Esophagus mucosa (tissue), 1 donor: ENCODE measurements at regions not wholly inside any gene's neighbourhood (a gene's known extent, or its start where the extent isn't known, plus 50 kb on each side); places are given as distances from the start of the nearest gene placed in this dataset.

Experiments
- ATAC-seq: fragments of 200-7000 bp; cut with Tn5 transposase; one replicate; pipeline ENCODE4 v1.9.1; 2020
- donor health status: DM: yes; HTN: yes; CAD: no.

DNA sequence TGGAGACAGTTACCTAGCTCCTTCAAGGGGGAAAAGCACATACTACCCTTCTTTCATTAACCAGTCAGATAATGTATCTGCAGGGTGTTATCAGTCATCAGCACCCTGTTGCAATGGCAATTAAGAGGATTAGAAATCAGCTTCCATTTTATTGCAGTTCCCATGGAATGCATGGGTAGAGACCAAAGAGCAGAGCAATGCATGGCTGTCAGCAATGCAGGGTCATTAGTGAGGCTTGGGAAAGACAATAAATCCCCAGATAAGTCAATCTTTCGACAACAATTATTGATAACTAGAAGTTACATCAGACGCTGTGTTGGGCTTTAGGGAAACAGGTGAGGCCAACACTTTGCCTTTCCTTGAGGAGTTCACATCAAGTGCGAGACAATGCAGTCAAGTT lies 150.9 kb downstream of the MAFB start:
- ATAC-seq = no peak

DNA sequence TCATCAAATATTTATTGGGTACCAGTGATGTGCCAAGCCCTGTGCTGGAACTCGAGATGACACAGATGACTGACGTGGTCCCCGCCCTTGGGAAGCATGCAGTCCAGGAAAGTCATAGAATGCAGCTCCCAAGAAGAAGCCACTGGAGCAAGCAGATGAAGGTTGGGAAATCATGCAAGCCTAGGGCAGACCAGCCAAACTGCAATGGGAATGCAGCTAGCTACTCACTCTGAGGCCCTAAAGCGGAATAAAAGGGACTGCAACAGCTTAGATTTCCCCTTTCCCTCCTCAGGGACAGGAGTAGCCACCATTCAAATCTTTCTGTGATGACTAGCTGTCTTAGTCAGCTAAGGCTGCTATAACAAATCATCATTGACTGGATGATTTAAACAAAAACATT lies 152.2 kb downstream of the MAFB start:
- peak; percentile 56 for ATAC-seq

DNA sequence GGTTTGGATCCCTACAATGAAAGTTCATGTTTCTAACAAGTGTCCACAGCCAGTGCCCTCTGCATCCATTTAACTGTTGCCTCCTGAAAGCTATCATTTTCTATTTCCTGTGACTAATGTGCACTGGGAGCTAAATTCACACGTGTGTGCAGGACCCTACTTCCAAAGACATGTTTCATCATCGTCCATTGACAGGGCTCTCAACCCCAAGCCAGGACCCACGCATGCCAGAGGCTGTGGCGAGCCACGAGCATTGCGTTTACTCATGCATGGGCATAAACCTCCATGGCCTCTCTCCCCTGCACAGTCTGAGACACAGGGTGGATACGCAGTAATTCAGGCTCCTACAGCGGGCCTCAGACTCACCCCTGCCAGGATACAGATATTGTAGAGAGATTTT lies 153.2 kb downstream of the MAFB start:
- no peak for ATAC-seq

DNA sequence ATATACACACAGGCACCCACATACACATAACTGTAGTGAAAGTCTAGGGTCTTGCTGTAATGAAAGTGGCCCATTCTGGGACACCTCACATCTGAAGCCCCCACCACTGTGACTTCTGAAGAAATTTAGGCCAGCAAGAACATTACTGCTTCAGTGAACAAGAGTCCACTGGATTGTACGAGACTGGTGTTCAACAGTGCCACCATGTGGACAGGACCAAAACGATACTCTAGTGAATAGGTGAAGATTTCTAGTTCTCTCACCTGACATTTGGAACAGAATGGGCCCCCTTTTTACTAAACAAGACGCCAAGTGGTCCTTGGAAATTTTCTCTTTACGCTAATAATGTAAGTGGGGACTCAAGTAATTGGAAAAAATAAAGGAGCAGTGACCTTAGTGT lies 156.9 kb downstream of the MAFB start:
- ATAC-seq = no peak

DNA sequence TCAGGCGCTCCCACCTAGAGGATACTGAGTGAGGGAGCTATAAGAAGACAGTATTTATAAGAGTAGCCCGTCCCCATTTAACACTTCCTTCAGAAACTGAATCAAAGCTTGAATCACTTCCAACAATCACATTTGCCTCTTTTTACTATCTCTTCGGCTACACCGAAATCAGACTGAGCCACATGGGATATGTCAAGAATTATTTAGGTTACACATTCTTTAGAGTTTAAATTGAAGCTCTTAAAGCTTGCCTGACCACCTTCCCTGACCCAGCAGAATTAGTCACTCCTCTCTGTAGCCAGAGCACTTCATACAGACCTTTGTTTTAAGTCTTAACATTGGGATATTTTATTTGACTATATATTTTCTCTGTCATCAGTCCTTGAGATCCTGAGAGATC lies 163.7 kb downstream of the MAFB start:
- ATAC-seq = no peak

DNA sequence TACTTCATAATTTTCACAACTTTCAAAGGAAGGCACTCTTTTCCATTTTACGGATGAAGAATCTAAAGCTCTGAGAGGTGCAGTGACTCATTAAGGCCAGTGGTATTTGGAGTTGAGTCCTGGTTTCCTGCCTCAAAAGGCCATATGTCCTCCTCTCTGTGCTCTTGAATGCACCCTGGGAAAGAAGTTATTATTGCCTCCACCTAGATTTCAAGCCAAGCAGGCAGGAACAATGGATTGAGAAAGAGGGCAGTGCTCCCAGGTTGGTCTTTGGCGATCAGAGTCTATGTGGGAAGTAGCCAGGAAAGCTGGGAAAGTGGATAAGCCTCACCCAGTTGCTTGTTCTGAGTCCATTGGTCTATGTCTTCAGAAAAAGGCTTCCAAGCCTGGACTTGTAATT lies 165.0 kb downstream of the MAFB start:
- no peak for ATAC-seq

DNA sequence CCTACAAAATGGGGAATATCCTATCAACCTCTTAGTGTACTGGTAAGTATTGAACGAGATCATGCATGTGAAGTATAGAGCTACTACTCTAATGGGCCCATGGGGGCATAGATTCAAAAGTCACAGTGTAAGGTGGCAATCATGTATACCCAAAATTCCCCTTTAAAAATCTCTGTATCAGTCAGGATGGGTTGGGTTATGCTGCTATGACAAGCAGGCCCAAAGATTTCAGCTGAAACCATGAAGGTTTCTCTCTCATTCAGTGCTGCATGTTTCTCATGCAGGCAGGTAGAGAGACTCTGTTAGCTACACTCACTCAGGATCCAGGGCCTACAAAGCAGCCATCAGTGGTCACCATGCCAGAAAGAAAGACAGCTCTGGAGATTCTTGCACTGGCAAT lies 166.6 kb downstream of the MAFB start:
- ATAC-seq = no peak

DNA sequence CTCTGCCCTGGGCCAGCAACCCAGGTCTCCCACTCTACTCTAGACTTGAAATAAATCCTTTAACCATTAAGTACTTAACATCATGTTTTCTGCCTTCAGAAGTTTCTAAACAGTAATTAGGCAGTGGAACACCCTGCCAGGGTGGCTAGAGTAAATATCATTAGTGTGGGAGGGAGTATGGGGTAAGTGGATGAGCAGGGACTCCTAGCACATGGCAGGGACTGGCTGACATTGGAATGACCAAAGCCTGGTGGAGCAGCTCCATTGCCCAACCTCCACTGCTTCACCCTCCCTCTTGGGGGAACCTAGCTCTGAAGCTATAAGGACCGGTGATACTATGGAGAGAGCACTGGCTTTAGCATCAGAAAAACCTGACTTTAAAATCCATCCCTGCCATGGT lies 167.1 kb downstream of the MAFB start:
- no peak for ATAC-seq

DNA sequence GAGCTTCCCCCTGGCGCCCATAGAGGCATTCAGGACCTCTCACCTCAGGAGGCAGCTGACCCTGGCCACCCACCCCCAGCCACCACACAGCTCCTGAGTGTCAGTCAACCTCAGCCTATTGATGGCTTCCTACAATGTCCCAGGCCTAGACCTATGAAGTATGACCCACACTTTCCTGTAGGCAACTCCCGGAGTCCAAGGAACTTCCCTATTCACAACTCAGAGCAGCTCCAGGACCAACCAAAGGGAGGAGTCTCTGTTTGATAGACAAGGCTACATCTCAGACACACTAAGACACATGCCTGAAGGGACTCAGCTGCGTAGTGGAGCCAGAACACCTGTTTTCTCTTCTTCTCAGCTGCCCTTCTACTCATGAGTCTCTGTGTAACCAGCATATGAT lies 169.1 kb downstream of the MAFB start:
- ATAC-seq = no peak

DNA sequence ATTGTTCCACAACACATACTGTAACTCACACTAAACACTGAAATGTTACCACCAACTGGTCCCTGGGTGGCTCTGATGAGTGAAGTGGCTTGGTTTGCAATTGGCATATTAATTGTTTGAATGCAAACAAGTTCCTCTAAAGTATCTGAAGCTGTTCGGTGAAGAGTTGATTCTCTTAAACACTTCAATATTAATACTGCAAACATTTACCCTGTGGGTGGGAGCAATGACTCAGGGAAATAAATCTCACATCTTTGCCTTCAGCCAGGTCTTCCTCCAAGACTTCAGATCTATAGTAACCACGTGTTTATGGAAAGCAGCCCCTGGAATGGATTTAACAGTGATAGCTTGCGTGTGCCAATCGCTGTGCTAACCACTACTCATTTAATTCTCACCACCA lies 176.0 kb downstream of the MAFB start:
- no peak for ATAC-seq

DNA sequence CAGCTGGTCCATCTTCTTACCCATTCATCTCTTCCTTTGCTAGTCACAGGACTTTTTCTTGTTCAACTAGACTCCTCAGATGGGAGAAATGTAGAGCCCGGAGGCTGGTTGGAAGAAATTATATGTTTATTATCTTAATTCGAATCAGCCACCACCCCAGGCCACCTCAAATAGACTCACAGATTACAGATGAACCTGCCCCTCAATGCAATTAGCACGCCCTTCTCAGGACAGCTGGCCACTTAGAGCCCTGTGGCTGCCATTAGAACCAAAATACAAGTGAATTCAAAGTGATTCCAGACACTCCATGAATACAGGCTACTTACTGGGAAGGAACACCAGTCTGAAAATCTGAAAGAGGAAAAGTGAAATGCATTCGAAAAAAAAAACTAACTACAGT lies 176.4 kb downstream of the MAFB start:
- no peak for ATAC-seq

DNA sequence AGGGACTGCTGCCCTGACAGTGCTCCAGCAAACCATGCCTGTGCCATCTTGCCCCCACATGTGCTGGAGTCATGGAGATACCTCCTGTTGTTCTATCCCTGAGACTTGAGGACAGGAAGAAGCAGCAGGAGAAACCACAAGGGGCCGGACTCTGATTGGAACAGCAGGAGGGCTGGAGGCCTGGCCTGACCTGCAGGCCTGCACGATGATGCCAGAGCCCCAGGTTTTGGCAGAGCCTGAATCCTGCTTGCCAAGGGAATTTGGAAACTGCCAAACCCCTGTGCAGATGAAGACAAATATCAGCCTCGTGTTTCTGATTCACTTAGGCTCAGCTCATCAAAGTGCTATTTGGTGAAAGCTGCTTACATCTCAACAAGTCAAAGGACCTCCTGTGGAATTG lies 177.6 kb downstream of the MAFB start:
- peak; percentile 45 for ATAC-seq

DNA sequence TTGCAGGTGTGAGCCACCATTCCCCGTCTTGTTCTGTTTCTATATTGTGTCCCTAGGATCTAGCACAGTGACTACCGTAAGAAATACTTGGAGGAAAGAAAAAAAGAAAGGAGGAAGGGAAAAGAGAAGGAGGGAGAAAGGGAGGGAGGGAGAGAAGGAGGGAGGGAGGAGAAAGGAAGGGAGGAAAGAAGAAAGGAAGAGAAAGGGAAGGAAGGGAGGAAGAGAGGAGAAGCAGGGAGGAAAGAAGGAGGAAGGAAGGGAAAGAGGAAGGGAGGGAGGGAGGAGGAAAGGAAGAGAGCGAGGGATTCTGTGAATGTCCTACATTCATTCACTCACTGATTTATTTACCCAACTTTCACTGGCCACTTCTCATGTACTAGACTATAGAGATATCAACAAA lies 178.4 kb downstream of the MAFB start:
- ATAC-seq = no peak

DNA sequence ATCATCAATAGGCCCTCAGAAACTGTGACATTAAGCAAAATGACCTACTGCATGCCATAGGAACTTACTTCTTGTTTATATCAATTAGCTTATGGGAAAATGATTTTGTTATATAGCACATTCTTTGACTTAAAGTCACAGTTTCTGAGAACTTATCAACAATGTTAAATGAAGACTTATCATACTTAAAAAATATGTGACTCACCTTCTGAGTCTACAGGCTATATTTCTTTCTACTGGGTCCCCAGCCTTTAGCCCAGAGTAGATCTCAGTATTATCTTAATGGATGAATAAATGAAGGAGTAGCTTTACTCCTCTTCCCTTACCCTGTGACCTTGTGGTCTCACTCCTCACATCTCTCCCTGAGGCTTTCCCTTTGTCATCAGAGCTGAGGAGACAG lies 180.2 kb downstream of the MAFB start:
- no peak for ATAC-seq

DNA sequence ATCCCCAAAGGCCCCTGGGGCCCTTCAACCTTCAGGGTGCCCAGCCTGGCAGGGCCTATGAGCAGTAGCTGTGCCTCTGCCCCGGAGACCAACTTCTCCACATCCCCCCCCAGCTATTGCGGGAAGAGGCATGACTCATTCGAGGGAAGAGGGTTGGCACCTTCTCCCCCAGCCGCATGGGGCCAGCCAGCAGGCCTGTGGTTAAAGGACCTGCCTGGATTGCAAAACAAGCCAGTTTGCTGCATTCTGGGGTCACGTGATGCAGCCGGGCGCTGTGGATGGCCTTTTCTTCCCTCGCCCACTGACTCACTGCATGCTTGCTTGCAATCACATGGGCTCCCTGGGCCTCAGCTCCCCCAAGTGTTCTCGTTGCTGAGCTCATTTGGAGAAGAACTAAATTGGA lies 182.5 kb downstream of the MAFB start:
- peak; percentile 88 for ATAC-seq

DNA sequence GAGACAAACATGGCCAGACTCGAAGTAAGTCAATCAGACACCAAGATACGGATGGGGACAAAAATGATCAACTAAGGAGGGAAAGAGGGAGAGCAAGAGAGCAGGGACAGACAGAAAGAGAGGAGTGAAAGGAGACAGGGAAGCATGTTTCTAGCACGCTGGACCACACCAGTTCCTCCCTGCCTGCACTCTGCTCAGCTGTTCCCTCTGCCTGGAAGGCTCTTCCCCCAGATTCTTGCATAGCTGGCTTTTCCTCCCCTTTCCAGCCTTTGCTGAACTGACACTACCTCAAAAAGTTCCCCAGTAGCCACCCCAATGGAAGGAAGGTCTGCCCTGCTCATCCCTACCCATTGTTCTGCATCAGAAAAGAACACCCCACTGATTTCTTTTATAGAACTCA lies 185.9 kb downstream of the MAFB start:
- no peak for ATAC-seq

DNA sequence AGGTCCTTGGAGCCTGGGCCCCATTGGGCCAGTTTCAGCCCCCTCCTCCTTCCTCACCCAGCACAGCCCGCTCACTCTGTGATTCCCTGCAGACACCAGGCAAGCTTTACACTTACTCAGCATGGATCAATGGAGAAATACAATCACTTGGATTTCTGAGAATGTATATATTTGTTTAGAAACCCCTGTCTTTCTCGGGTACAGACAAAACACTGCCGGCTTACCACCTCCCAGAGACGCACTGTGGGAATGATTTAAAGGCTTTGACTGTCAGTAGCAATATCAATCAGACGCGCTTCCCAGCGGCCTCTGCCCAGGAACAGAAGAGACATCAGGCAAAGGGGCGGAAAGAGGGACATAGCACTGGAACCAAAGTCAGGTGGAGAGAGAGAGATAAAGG lies 186.5 kb downstream of the MAFB start:
- ATAC-seq = no peak

DNA sequence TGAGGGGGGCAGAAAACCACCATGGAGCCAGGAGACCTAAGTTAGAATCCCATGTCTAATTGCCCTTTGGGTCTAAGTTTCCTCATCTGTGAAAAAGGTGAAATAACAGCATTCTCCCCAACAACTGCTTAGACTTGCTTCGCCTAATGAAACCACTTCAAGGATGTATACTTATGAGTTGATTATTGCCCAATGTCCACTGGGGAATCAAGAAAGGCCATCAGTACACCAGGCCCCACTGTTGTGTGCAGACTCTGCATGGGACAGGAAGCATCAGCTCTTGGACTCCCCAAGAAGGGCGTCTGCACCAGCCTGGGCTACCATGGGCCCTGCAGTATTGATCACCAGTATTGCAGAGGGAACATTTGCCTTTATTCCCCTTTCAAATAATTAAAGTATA lies 189.6 kb downstream of the MAFB start:
- ATAC-seq = no peak

DNA sequence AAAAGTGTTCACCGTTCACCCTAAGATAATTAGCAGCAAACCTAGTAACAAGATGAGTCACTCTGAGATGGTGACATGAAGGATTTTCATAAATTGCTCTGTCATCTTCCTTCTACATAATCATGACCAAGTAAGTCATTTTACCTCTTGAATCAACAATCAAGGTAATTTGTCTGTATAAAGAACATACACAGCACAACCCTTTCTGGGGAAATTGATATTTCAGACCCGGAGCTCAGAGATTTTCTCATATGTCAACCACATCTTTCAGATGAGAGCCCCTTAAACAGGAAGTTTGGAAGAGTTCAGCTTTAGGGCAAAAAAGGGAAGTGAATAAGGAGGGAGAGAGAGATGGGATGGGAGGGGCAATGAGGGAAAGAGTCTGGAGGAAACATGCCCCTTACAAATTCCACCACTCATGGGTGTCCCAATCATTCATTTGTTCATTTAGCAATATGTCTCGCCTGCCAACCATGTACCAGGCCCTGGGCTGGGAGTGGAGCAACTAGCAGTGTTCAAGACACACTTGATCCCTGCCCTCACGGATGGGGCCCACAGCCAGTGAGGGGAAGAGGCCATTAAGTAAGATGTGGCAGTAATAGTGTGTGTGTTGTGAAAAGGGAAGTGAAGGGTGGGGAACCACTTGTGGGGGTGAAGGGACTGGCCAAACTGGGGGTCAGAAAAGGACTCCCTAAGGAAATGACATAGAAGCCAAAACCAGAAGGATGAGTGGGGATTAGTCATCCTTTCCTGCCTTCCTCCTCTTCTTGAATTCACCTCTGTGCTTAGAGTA lies 190.9 kb downstream of the MAFB start:
- ATAC-seq = peak; percentile 46

DNA sequence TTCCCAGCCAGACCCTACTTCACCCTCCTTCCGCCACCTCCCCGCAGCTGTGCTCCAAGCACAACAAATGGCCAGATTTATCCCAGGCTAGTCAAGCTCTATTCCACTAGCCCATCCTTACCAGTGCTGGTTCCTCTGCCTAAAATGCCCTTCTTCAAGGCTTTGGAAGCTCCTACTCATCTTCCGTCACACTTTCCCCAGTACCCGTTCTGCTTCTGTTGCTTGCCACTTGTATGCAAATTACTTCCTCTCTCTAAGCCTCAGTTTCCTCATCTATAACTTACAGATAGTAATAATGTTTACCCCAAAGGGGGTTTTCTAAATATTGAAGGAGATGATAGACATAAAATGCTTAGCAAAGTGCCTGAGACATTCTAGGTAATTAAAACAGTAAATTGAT lies 193.1 kb downstream of the MAFB start:
- ATAC-seq = no peak

DNA sequence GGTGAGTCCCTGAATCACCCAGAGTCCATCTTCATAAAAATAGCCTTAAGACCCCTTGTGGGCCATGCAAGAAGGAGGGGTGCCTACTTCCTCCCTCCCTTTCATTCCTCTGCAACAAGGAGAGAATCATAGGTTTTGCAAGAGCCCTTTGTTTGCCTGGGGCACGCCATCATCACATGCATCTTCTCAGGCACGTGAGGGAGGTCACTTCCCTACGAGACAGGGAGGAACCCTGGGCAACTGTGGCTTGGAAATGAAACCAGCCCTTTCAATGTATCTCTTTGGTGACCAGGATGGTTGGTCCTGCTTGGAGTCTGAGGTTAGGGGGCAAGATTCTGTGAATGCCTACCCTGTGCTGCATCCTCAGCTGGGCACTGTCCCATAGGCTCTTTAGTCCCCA lies 194.8 kb downstream of the MAFB start:
- peak; percentile 13 for ATAC-seq

DNA sequence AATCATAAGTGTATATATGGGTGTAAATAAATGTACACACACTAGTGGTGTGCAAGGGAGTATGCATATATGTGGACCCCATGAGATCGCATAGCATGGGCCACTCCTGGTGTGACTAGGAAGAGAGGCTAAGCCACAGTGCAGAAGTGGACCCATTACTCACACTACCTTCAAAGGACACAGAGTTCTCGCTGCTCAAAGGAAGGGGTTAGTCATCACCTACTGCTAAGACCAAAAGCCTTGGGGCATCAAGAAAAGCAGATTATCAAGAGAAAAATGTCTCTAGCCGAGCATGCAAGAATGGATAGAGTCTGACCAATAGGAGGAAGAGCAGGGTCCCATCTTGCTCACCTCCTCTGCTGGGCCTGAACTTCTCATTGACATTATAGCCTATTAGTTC lies 195.5 kb downstream of the MAFB start:
- peak; percentile 87 for ATAC-seq

DNA sequence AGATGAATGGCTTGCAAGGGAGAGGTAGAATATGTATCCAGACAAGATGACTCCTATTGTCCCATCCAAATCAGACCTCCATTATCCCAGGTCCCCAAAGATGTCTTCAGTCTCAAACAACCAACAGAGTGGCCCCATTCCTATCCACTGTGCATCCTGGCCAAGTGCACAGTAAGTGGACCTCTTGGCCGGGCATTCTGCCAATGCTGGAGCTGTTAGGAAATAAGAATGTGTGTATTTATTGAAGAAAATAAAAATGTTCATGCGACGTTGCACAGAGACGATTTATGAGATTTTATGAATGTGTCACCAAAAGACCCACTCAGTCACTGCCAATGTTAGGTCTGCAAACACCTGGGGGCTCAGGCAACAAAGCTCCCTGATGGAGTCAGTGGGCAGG lies 196.0 kb downstream of the MAFB start:
- no peak for ATAC-seq

DNA sequence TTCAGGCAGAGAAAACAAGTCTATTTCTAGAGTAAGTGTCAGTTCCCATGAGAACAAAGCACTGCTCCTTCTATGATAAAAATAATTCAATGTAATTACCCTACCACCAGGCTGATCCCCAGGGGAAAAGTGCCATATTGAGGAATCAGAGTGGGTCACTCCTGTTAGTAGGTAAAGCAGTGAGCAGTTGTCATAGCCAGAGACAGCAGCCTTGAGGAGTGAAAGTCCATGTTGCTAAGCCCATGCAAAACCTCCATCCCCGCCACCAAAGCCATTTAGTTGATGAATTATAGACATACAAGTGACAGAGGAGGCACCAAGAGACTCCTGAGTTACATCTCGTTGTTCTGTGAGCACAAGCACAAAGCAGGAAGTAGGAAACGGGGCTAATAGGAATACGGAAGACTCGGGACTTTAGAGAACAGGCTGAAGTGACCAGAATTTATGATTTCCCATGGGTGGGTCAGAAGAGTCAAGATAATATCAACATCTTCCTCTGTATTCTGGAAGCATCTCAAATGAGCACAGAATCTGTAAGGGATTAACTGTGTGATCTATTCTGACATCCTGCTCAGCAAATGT lies 197.9 kb downstream of the MAFB start:
- ATAC-seq = no peak

DNA sequence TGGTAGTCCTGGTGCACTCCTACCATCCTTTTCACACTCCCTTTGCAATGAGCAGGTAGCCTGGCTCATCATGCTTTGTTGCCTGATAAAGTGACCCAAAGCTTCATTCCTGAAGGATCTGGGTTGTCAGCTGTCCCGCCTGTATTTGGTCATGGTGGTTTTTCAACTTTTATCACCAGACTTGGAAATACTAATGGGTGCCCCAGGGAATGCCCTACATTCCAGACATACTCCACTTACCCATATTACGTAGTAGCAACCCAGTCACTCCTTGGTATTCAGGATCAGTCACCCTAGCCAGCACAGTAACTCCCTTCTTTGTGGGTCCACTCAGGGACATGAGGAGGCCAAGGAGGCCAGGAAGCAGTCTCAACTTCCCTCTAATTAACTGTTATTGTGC lies 199.2 kb downstream of the MAFB start:
- no peak for ATAC-seq
